GM21576 (cell line): ENCODE measurements at regions not wholly inside any gene's neighbourhood (a gene's known extent, or its start where the extent isn't known, plus 50 kb on each side); places are given as distances from the start of the nearest gene placed in this dataset.

Experiments
- ATAC-seq: cut with Tn5 transposase; IDR thresholded peaks from one replicate; pipeline ENCODE4 v1.9.1; 2021; ENCODE audit warnings: mild to moderate bottlenecking, moderate library complexity; ENCODE audit not compliant: unreplicated experiment

DNA sequence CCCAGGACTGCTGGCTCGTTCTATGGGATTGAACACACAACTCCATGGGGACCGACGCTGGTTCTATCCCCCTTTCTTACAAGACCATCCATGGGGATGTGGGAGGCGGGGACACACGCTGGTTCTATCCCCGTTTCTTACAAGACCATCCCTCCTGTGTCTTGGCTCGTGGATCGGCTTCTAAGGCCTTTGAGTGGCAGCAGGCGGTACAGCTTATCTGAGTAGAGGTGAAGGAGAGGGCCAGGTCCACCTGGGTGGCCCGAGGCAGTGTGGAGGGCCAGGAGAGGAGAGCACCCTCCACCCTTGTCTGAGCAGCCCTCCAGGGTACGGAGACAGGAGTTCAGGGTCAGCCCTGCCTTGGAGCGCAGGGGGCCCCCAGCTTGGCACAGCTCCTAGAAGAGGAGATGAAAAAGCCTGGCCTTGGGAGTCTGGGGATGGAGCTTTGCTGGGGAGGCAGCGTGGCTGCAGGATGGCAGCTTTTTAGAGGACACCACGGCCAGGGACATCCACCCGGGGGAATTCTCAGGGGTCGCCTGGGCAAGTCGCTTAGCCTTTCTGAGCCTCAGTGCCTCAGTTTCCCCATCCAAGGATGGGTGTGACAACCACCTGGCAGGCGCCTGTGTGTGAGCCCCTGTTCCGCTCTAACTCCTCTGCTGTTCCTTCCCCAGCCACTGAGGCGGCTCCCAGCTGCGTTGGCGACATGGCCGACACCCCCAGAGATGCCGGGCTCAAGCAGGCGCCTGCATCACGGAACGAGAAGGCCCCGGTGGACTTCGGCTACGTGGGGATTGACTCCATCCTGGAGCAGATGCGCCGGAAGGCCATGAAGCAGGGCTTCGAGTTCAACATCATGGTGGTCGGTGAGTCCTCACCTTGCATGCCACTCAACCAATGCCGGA lies 341.0 kb downstream of the SEC14L1 start:
- no peak for ATAC-seq

- no peak for ATAC-seq
These were observed 341.8 kb downstream of the SEC14L1 start for GRCh38 chr17:77482375-77483127.

GRCh38 chr17:77483128-77483598 lies 342.4 kb downstream of the SEC14L1 start:
- no peak for ATAC-seq

GRCh38 chr17:77484111-77484510 lies 343.3 kb downstream of the SEC14L1 start:
- no peak for ATAC-seq

DNA sequence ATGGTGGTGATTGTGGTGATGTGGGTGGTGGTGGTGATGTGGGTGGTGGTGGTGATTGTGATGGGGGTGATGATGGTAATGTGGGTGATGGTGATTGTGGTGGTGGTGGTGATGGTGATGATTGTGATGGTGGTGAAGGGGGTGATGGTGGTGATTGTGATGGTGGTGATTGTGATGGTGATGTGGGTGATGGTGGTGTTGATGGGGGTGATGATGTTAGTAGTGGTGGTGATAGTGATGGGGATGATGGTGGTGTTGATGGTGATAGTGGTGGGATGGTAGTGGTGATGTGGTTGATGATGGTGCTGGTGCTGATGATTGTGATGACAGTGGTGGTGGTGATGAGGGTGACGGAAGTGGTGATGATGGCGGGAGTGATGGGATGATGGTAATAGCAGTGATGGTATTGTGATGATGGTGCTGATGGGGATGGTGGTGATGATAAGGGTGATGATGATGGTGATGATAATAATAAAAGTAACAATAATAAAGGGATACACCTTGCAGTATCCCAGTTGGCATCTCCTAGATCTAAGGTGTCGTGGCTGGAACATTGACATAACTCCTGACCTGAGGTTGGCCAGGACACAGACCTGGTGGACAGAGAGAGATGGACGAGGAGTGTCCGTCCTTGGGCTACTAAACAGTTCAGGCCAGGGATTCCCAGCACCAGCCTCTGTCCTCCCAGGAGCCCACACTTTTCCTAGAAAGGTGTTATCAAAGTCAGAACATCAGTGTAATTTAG lies 344.5 kb downstream of the SEC14L1 start:
- no peak for ATAC-seq

DNA sequence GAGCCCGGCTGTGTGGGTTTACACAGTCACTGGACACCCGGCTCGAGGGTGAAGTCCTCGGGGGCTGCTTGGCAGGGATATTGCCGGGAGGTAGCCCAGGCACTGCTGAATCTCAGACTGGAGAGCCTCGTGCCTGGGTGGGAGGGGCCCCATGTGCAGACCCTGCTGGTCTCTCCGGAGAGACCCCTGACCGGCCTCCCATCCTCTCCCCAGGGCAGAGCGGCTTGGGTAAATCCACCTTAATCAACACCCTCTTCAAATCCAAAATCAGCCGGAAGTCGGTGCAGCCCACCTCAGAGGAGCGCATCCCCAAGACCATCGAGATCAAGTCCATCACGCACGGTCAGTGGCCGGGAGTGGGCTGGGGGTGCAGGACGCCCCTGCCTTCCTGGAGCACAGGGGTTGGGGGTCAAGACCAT lies 346.5 kb downstream of the SEC14L1 start:
- no peak for ATAC-seq

GRCh38 chr17:77487677-77488530 lies 347.1 kb downstream of the SEC14L1 start:
- no peak for ATAC-seq

DNA sequence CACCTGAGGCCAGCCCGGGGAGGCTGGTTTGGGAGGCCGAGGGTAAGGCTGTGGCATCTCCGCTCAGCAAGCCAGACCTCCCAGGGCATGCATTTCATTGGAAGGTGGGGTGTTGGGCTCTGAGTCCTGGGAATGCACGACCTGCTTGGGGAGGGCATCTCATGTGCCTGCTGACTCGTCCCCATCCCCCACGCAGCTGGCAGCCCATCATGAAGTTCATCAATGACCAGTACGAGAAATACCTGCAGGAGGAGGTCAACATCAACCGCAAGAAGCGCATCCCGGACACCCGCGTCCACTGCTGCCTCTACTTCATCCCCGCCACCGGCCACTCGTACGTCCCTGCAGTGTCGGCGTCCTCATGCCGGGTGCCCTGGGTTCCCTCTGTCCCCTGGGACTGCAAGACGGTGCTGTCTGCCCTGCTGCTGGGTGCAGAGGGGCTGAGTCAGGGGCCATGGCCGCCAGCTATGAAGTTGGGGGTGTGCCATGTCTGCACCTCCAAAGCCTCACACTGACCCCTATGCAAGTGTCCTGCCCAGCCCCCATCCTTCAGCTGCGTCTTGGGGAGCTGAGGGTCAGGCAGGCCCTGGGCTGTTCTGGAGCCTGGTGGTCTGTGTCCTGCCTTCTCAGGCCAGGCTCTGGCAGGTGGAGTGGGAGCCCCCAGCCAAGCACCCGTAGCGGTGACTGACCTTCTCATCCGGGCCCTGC lies 347.9 kb downstream of the SEC14L1 start:
- no peak for ATAC-seq

DNA sequence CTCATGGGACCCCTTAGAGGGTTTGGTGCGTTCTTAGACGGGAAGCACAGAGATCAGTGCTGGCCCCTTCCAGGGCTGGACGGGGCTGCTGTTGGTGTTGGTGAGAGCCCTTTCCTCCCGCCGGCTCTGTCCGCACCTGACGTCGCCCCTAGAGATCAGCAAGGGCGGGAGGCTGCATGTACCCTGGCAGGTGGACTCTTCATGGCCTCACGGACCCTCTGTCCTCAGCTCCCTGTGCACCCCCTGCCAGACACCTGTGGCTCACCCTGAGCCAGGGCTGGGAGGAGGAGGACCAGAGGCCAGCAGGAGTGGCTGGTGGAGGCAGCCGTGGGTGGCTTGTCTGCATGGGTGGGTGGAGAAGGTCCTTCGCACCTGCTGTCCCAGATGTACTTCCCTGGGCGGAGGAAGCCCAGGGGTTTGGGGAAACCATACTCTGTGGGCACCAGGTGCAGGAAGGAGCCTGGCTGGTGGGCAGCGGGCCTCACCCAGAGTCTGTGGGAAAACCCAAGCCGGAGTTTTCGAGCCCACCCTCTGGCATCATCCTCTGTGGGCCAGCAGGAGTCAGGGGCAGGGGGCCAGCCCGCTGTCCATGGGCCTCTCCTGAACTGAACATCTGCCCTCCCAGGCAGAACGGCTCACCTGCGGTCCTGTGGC lies 348.6 kb downstream of the SEC14L1 start:
- ATAC-seq: no peak

- ATAC-seq: no peak
These were observed 349.1 kb downstream of the SEC14L1 start for GRCh38 chr17:77489893-77490255.

GRCh38 chr17:77490361-77491183 lies 349.8 kb downstream of the SEC14L1 start:
- ATAC-seq: no peak

DNA sequence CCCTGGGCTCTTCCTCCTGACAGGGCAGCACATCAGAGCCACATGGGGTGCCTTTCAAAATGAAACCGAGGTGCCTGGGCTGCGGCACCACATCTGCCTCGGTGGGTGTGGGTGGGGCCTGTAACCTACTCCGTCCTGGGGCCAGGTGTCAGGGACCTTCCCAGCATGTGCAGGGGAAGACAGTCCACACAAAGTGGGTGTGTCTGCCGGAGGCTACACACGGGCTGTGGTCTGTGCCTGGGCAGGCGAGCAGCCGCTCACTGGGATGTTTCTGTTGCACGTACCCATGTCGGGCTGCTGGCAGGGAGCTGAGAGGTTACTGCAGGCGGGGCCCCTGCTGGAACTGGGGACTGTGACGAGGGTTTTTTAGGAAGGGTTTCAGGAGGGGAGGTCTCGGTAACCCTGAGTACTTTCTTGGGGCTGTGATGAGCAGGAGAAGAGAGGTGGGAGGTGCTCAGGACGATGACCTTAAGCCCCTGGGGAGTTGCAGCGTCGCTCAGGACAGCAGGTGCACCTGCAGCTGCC lies 351.2 kb downstream of the SEC14L1 start:
- no peak for ATAC-seq

DNA sequence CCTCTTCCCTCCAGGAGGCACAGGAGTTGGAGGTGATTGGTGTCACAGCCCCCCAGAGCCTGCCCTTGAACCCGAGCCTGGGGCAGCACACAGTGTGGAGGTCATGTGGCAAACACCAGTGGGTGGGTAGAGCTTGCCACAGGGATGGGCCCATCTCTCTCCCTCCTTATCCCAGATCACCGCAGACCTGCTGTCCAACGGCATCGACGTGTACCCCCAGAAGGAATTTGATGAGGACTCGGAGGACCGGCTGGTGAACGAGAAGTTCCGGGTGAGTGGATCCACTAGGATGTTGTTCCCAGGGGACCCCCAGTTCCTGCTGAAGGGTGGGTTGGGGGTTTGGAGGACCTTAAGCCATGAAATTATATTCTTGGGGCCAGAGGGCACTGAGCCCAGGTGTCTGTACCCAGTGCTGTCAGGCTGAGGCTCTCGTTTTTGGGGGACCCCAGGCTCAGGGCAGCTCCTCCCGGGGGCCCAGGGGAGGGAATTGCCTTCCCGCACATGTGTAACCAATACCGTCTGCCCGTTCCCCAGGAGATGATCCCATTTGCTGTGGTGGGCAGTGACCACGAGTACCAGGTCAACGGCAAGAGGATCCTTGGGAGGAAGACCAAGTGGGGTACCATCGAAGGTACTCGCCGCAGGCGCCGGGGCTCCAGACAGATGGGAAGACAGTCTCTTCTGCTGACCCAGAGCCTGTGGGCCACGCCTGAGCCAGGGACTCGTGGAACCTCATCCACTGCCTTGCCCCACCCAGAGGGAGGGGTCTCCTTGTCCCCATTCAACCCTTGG lies 351.9 kb downstream of the SEC14L1 start:
- no peak for ATAC-seq

- ATAC-seq: no peak
These were observed 352.6 kb downstream of the SEC14L1 start for GRCh38 chr17:77493238-77493820.

DNA sequence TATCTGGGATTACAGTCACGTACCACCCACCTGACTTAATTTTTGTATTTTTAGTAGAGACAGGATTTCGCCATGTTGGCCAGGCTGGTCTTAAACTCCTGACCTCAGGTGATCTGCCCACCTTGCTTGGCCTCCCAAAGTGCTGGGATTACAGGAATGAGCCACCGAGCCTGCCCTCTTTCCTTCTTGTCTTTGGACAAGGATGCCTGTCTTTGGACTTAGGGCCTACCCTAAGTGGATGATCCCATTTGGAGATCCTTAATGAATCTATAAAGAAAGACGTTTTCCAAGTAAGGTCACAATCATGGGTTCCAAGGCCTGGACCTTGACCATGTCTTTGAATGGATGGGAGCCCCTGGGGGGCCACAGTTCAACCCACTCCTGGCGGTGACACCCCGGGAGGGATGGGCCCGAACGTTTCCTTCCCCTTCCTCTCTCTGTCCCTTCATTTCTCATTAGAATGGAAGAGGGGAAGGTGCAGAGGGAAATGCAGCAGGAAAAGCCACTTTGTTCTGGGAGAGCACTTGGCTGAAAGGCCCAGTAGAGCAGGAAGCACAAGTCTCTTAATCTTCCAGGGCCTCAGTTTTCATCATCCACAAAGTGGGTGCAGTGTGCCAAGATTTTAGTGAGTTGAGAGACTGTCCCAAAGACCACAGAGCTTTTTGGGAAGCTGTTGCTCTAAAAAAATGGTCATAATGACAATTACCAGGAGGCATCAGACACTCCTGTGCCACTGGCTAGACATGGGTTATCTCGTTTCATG lies 353.3 kb downstream of the SEC14L1 start:
- ATAC-seq: no peak
